ENCODE measurements at regions not wholly inside any gene's neighbourhood (a gene's known extent, or its start where the extent isn't known, plus 50 kb on each side); places are given as distances from the start of the nearest gene placed in this dataset.

GRCh38 chr12:114943601-114944000, 259.6 kb upstream of the TBX3 start:
- Histone ChIP-seq H3K79me2 (ENCODE audit: insufficient read depth) (no peaks in the 10 kb centered on the region), H3K36me3 (replicated peaks in 1 of 2; ENCODE audit: control insufficient read depth in 1 of 2, insufficient read depth in 2 of 2, low read length in 1 of 2) (no peaks in the 10 kb centered on the region), H3K4me2 (no peak overlapping the region), H4K20me1 (ENCODE audit: insufficient read depth) (no peaks in the 10 kb centered on the region), H3K27ac (ENCODE audit: low read depth in 2 of 2, low read length in 1 of 2) (no peak overlapping the region), H3K4me1 (ENCODE audit: control insufficient read depth in 1 of 2, insufficient read depth in 2 of 2, low read depth in 1 of 2, low read length in 1 of 2) (no peaks in the 10 kb centered on the region), H3K9me3 (no peaks in the 10 kb centered on the region), H3K27me3 (ENCODE audit: insufficient read depth) (no peaks in the 10 kb centered on the region), H3K4me3 (ENCODE audit: low read depth in 2 of 2, low read length in 1 of 2) (no peak overlapping the region), H3K9me2 (no peaks in the 10 kb centered on the region), H3F3A (replicated peaks; ENCODE audit: insufficient read depth) (no peaks in the 10 kb centered on the region), H2AFZ (ENCODE audit: low read depth) (no peak overlapping the region), H3K9ac (no peak overlapping the region)
- CTCF ChIA-PET: no interaction called here
- TF ChIP-seq FOXM1 (IDR thresholded peaks at IDR 0.05; ENCODE audit: low read depth) (no peak), EP300 (IDR thresholded peaks at IDR 0.05; ENCODE audit: borderline replicate concordance in 1 of 2, low read depth in 1 of 2, low read length in 1 of 2) (no peak), PBX3 (IDR thresholded peaks at IDR 0.05) (no peak), YY1 (IDR thresholded peaks at IDR 0.05; ENCODE audit: low read depth) (no peak), ZBTB33 (IDR thresholded peaks at IDR 0.05; ENCODE audit: borderline replicate concordance, low read depth) (no peak), TEAD4 (IDR thresholded peaks at IDR 0.05; ENCODE audit: borderline replicate concordance, insufficient read depth) (no peak), CHD2 (IDR thresholded peaks at IDR 0.05; ENCODE audit: low read length, partially characterized antibody) (no peak), IRF3 (IDR thresholded peaks at IDR 0.05; ENCODE audit: low read depth, low read length) (no peak)
- 82% methylated on average over 1 of the region's 1 CpG for WGBS (ENCODE audit: low lambda C conversion rate)
- no peak for DNase-seq
- POLR2A ChIA-PET: no interaction called here

GRCh38 chr12:114938487-114939210, 254.7 kb upstream of the TBX3 start:
- no peak for DNase-seq
- H3K27me3 ChIP-seq (ENCODE audit: insufficient read depth): no peaks in the 10 kb centered on the region
- H3K4me1 ChIP-seq (ENCODE audit: control insufficient read depth in 1 of 2, insufficient read depth in 2 of 2, low read depth in 1 of 2, low read length in 1 of 2): peaks cover 0 to 9% of the 10 kb centered on the region in 2 experiments; a peak in 1 of 4 replicates
- no peak overlapping the region for H3K27ac ChIP-seq (ENCODE audit: low read depth in 2 of 2, low read length in 1 of 2)
- H3K9me2 ChIP-seq: no peaks in the 10 kb centered on the region
- TF ChIP-seq NFIC (IDR thresholded peaks at IDR 0.05; ENCODE audit: borderline replicate concordance): no peak
- TF ChIP-seq EZH2phosphoT487 (IDR thresholded peaks at IDR 0.05; ENCODE audit: borderline replicate concordance, low read depth): no peak
- no peak for TF ChIP-seq RCOR1 (IDR thresholded peaks at IDR 0.05; ENCODE audit: low read length)
- TF ChIP-seq MAX (IDR thresholded peaks at IDR 0.05; ENCODE audit: low read depth): no peak
- CTCF ChIA-PET: no interaction called here
- no peak overlapping the region for H3K9ac ChIP-seq
- WGBS (ENCODE audit: low lambda C conversion rate): 87% methylated on average over 13 of the region's 18 CpGs
- H3K4me3 ChIP-seq (ENCODE audit: low read depth in 2 of 2, low read length in 1 of 2): no peak overlapping the region
- peaks cover 18% of the 10 kb centered on the region for H3F3A ChIP-seq (replicated peaks; ENCODE audit: insufficient read depth)
- no peaks in the 10 kb centered on the region for H3K9me3 ChIP-seq
- H2AFZ ChIP-seq (ENCODE audit: low read depth): no peak overlapping the region
- H3K36me3 ChIP-seq (replicated peaks in 1 of 2; ENCODE audit: control insufficient read depth in 1 of 2, insufficient read depth in 2 of 2, low read length in 1 of 2): no peaks in the 10 kb centered on the region
- no peaks in the 10 kb centered on the region for H4K20me1 ChIP-seq (ENCODE audit: insufficient read depth)
- no peak overlapping the region for H3K4me2 ChIP-seq
- POLR2A ChIA-PET: no interaction called here
- H3K79me2 ChIP-seq (ENCODE audit: insufficient read depth): no peaks in the 10 kb centered on the region

All from SK-N-SH (cell line).